Mucosa of descending colon (tissue), 3 donors: ENCODE measurements at regions not wholly inside any gene's neighbourhood (a gene's known extent, or its start where the extent isn't known, plus 50 kb on each side); places are given as distances from the start of the nearest gene placed in this dataset.

ENCODE experiments used
- ATAC-seq: fragments of 200-7000 bp; cut with Tn5 transposase; one replicate; pipeline ENCODE4 v1.9.1; 2020; ENCODE audit warnings: mild to moderate bottlenecking, moderate library complexity
- DNase-seq, 3 donors: peaks; one replicate each; pipeline ENCODE4 v3.0.0-alpha.2; 2020
- H3K36me3 ChIP-seq: fragments of 200-600 bp; one replicate; pipeline ENCODE4 v1.8.0; 2021; ENCODE audit warnings: low read depth, mild to moderate bottlenecking
- H3K4me1 ChIP-seq: fragments of 200-600 bp; one replicate; pipeline ENCODE4 v1.8.0; 2021; ENCODE audit warnings: low read depth, mild to moderate bottlenecking
- H3K4me3 ChIP-seq: fragments of 200-600 bp; one replicate; pipeline ENCODE4 v1.8.0; 2021; ENCODE audit warnings: mild to moderate bottlenecking
- H3K9me3 ChIP-seq: fragments of 200-600 bp; one replicate; pipeline ENCODE4 v1.8.0; 2021; ENCODE audit warnings: mild to moderate bottlenecking
- CTCF ChIP-seq: fragments of 200-600 bp; IDR thresholded peaks from one replicate; pipeline ENCODE4 v1.8.0; 2022; ENCODE audit warnings: antibody characterized with exemption, mild to moderate bottlenecking
- intact Hi-C, 2 donors: fragments of 100-400 bp; cut with DNase I in 1 of 2; cut with micrococcal nuclease in 1 of 2; formaldehyde crosslinking; loops; one replicate each; pipeline versions ENCODE4 v1.11.0 to v1.11.1; 2022; cut with DNase I, micrococcal nuclease
- donor health status: DM: no; HTN: no; CAD: no; lungs with moderate emphysema.
- donor health status: DM: no; HTN: no; CAD: no.
- donor health status: DM: no; HTN: yes; CAD: no.

GRCh38 chr6:21392177-21392576 lies 201.4 kb upstream of the SOX4 start:
- no peak for DNase-seq
- no peak for ATAC-seq
- H3K4me3 ChIP-seq, result no peak overlapping the region
- no peak for TF ChIP-seq CTCF
- H3K4me1 ChIP-seq, result no peaks in the 10 kb centered on the region
- H3K36me3 ChIP-seq, result no peaks in the 10 kb centered on the region
- H3K9me3 ChIP-seq, result no peaks in the 10 kb centered on the region
- intact Hi-C loops, result no loop called here

- no peak for ATAC-seq
- intact Hi-C loops, result no loop called here
- Histone ChIP-seq H3K4me3 (no peak overlapping the region), H3K9me3 (no peaks in the 10 kb centered on the region), H3K4me1 (no peaks in the 10 kb centered on the region), H3K36me3 (no peaks in the 10 kb centered on the region)
- no peak for TF ChIP-seq CTCF
- no peak for DNase-seq
Measured at GRCh38 chr6:21393441-21394165, 199.9 kb upstream of the SOX4 start.

- ATAC-seq (no peak), DNase-seq (no peak)
- Histone ChIP-seq H3K36me3 (no peaks in the 10 kb centered on the region), H3K9me3 (no peaks in the 10 kb centered on the region), H3K4me1 (no peaks in the 10 kb centered on the region), H3K4me3 (no peak overlapping the region)
- TF ChIP-seq CTCF, result no peak
- intact Hi-C loops, result no loop called here
Measured at GRCh38 chr6:21395121-21395520, 198.4 kb upstream of the SOX4 start.

GRCh38 chr6:21396313-21396712 lies 197.2 kb upstream of the SOX4 start:
- intact Hi-C loops, result no loop called here
- H3K4me1 ChIP-seq, result no peaks in the 10 kb centered on the region
- no peaks in the 10 kb centered on the region for H3K9me3 ChIP-seq
- H3K4me3 ChIP-seq, result no peak overlapping the region
- no peaks in the 10 kb centered on the region for H3K36me3 ChIP-seq
- no peak for TF ChIP-seq CTCF
- ATAC-seq (no peak), DNase-seq (no peak)

GRCh38 chr6:21398741-21399325 lies 194.7 kb upstream of the SOX4 start:
- Histone ChIP-seq H3K36me3 (no peaks in the 10 kb centered on the region), H3K4me1 (no peaks in the 10 kb centered on the region), H3K9me3 (no peaks in the 10 kb centered on the region), H3K4me3 (no peak overlapping the region)
- ATAC-seq, result no peak
- DNase-seq, result no peak
- intact Hi-C loops, result no loop called here
- TF ChIP-seq CTCF, result no peak
